Upper lobe of right lung (tissue), 1 donor: ENCODE measurements at regions not wholly inside any gene's neighbourhood (a gene's known extent, or its start where the extent isn't known, plus 50 kb on each side); places are given as distances from the start of the nearest gene placed in this dataset.

ENCODE experiments used
- ATAC-seq: fragments of 200-7000 bp; cut with Tn5 transposase; one replicate; pipeline ENCODE4 v1.9.1; 2020; ENCODE audit warnings: mild to moderate bottlenecking, moderate library complexity
- DNase-seq: peaks from one replicate; pipeline ENCODE4 v3.0.0-alpha.2; 2020
- H3K27ac ChIP-seq: fragments of 200-600 bp; one replicate; pipeline ENCODE4 v1.8.0; 2022
- H3K27me3 ChIP-seq: fragments of 200-600 bp; one replicate; pipeline ENCODE4 v1.8.0; 2022; ENCODE audit warnings: mild to moderate bottlenecking
- H3K36me3 ChIP-seq: fragments of 200-600 bp; one replicate; pipeline ENCODE4 v1.8.0; 2022
- H3K4me1 ChIP-seq: fragments of 200-600 bp; one replicate; pipeline ENCODE4 v1.8.0; 2022
- H3K4me3 ChIP-seq: fragments of 200-600 bp; one replicate; pipeline ENCODE4 v1.8.0; 2022; ENCODE audit warnings: mild to moderate bottlenecking
- H3K9me3 ChIP-seq: fragments of 200-600 bp; one replicate; pipeline ENCODE4 v1.8.0; 2022
- CTCF ChIP-seq: fragments of 200-600 bp; IDR thresholded peaks from one replicate; pipeline ENCODE4 v1.8.0; 2022; ENCODE audit warnings: antibody characterized with exemption
- intact Hi-C: fragments of 100-400 bp; cut with DNase I; formaldehyde crosslinking; loops from one replicate; pipeline ENCODE4 v1.11.0; 2022
- donor health status: DM: no; HTN: yes; CAD: no; lungs with severe emphysema.

- Histone ChIP-seq H3K27me3 (no peaks in the 10 kb centered on the region), H3K4me1 (no peaks in the 10 kb centered on the region), H3K9me3 (no peaks in the 10 kb centered on the region), H3K36me3 (no peaks in the 10 kb centered on the region), H3K27ac (no peak overlapping the region), H3K4me3 (no peak overlapping the region)
- ATAC-seq, result no peak
- intact Hi-C loops, result no loop called here
- no peak for DNase-seq
- no peak for TF ChIP-seq CTCF
Measured at GRCh38 chr7:84697506-84697905, 489.4 kb downstream of the SEMA3D start.

- no peaks in the 10 kb centered on the region for H3K4me1 ChIP-seq
- no peaks in the 10 kb centered on the region for H3K36me3 ChIP-seq
- H3K27ac ChIP-seq, result no peak overlapping the region
- H3K9me3 ChIP-seq, result no peaks in the 10 kb centered on the region
- intact Hi-C loops, result no loop called here
- no peaks in the 10 kb centered on the region for H3K27me3 ChIP-seq
- no peak overlapping the region for H3K4me3 ChIP-seq
- no peak for ATAC-seq
- TF ChIP-seq CTCF, result no peak
- no peak for DNase-seq
Measured at GRCh38 chr7:84693483-84693882, 493.4 kb downstream of the SEMA3D start.

GRCh38 chr7:84688671-84689070, 494.1 kb upstream of the SEMA3A start:
- ATAC-seq, result no peak
- H3K4me1 ChIP-seq, result no peaks in the 10 kb centered on the region
- intact Hi-C loops, result no loop called here
- no peak for DNase-seq
- H3K27me3 ChIP-seq, result no peaks in the 10 kb centered on the region
- TF ChIP-seq CTCF, result no peak
- H3K4me3 ChIP-seq, result no peak overlapping the region
- no peaks in the 10 kb centered on the region for H3K36me3 ChIP-seq
- no peaks in the 10 kb centered on the region for H3K9me3 ChIP-seq
- no peak overlapping the region for H3K27ac ChIP-seq

GRCh38 chr7:84686373-84686772, 491.8 kb upstream of the SEMA3A start:
- no peaks in the 10 kb centered on the region for H3K27me3 ChIP-seq
- DNase-seq, result no peak
- H3K36me3 ChIP-seq, result no peaks in the 10 kb centered on the region

GRCh38 chr7:84684836-84685480, 490.4 kb upstream of the SEMA3A start:
- no peak for TF ChIP-seq CTCF
- Histone ChIP-seq H3K27me3 (no peaks in the 10 kb centered on the region), H3K36me3 (no peaks in the 10 kb centered on the region), H3K4me1 (no peaks in the 10 kb centered on the region), H3K9me3 (no peaks in the 10 kb centered on the region), H3K27ac (no peak overlapping the region), H3K4me3 (no peak overlapping the region)
- intact Hi-C loops, result no loop called here
- DNase-seq (no peak), ATAC-seq (no peak)

More at GRCh38 chr7:84686373-84686772, 491.8 kb upstream of the SEMA3A start:
- H3K9me3 ChIP-seq, result no peaks in the 10 kb centered on the region
- H3K27ac ChIP-seq, result no peak overlapping the region
- intact Hi-C loops, result no loop called here
- H3K4me1 ChIP-seq, result no peaks in the 10 kb centered on the region
- no peak for ATAC-seq
- no peak overlapping the region for H3K4me3 ChIP-seq
- no peak for TF ChIP-seq CTCF

- ATAC-seq (no peak), DNase-seq (no peak)
- Histone ChIP-seq H3K36me3 (no peaks in the 10 kb centered on the region), H3K9me3 (no peaks in the 10 kb centered on the region), H3K4me3 (no peak overlapping the region), H3K27ac (no peak overlapping the region), H3K4me1 (no peaks in the 10 kb centered on the region), H3K27me3 (no peaks in the 10 kb centered on the region)
- intact Hi-C loops, result no loop called here
- no peak for TF ChIP-seq CTCF
Measured at GRCh38 chr7:84682543-84682942, 488.0 kb upstream of the SEMA3A start.
